A172 (cell line): ENCODE measurements at regions not wholly inside any gene's neighbourhood (a gene's known extent, or its start where the extent isn't known, plus 50 kb on each side); places are given as distances from the start of the nearest gene placed in this dataset.

ENCODE experiments used
- DNase-seq: peaks from one replicate; pipeline ENCODE4 v3.0.0-alpha.2; 2015; ENCODE audit warnings: low spot score

GRCh38 chr4:38591617-38592337, 72.2 kb upstream of the KLF3 start:
- DNase-seq: no peak

GRCh38 chr4:38598489-38598888, 65.5 kb upstream of the KLF3 start:
- no peak for DNase-seq

- no peak for DNase-seq
Measured at GRCh38 chr4:38600575-38600974, 63.4 kb upstream of the KLF3 start.

GRCh38 chr4:38601244-38601915, 62.6 kb upstream of the KLF3 start:
- peak; percentile 18 for DNase-seq

GRCh38 chr4:38601916-38602291, 62.1 kb upstream of the KLF3 start:
- no peak for DNase-seq

GRCh38 chr4:38603652-38604051, 60.3 kb upstream of the KLF3 start:
- no peak for DNase-seq

GRCh38 chr4:38605181-38605752, 58.7 kb upstream of the KLF3 start:
- DNase-seq: no peak

GRCh38 chr4:38605753-38606586, 58.0 kb upstream of the KLF3 start:
- no peak for DNase-seq

GRCh38 chr4:38606587-38606905, 57.5 kb upstream of the KLF3 start:
- no peak for DNase-seq

GRCh38 chr4:38609614-38610013, 54.4 kb upstream of the KLF3 start:
- no peak for DNase-seq

- no peak for DNase-seq
Measured at GRCh38 chr4:38610521-38610920, 53.5 kb upstream of the KLF3 start.

GRCh38 chr4:38610966-38611431, 53.0 kb upstream of the KLF3 start:
- DNase-seq: no peak

GRCh38 chr4:38611676-38612075, 52.3 kb upstream of the KLF3 start:
- no peak for DNase-seq

GRCh38 chr4:38612646-38613414, 51.2 kb upstream of the KLF3 start:
- no peak for DNase-seq
